ENCODE measurements at regions not wholly inside any gene's neighbourhood (a gene's known extent, or its start where the extent isn't known, plus 50 kb on each side); places are given as distances from the start of the nearest gene placed in this dataset.

DNA sequence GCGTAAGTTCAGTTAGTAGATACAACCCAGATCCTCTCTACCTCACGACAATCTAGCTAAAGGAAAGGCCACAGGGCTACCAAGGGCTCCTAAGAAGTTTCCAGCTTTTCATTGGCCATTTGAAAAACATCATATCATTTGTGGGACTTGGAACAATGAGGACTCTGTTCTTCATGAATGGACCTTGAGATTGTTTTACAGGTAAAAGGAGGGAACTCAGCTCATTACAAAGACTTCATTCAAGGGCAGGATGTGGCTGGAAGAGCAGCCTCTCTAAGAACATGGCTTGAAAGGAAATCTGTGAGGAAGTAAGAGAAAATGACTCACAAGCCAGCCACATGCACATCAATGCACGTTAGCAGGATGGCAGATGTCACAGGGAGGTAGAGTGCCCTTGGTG, 105.9 kb upstream of the SLC7A11 start:
- no peak for TF ChIP-seq FOXP2 (optimal IDR thresholded peaks at IDR 0.05; ENCODE audit: borderline replicate concordance, extremely low read depth, extremely low read length, insufficient read depth)
- TF ChIP-seq TAF1 (IDR thresholded peaks at IDR 0.05; ENCODE audit: borderline replicate concordance, insufficient read depth, low read length), result 0 out of 2 replicates have a peak, but pooled peaks have one; percentile 17

DNA sequence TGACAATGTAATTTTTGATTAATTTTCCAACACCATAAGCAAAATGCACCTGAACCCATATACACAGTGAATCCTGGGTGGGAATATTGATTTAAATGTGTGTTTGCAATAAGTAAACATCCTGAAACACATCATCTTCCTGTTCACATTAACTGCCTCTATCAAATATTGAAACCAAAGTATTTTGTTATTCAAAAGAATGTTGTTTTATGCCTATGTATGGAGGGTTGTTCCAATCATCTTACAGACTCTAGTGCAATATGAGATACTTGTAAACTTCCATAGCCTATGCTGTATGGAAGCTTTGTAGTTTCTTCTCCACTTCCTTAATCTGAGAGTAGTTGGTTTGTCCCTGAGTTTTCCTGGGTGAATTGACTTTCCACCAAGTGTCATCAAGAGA, 105.4 kb upstream of the SLC7A11 start:
- no peak for TF ChIP-seq REST (IDR thresholded peaks at IDR 0.05; ENCODE audit: insufficient read depth in 1 of 2, low read depth in 2 of 2, low read length in 2 of 2)
- no peak for TF ChIP-seq FOXP2 (optimal IDR thresholded peaks at IDR 0.05; ENCODE audit: borderline replicate concordance, extremely low read depth, extremely low read length, insufficient read depth)
- TF ChIP-seq TAF1 (IDR thresholded peaks at IDR 0.05; ENCODE audit: borderline replicate concordance, insufficient read depth, low read length), result no peak
- TF ChIP-seq SIN3A (IDR thresholded peaks at IDR 0.05; ENCODE audit: borderline replicate concordance, insufficient read depth, low read length), result no peak
- TF ChIP-seq POLR2AphosphoS5 (IDR thresholded peaks at IDR 0.05; ENCODE audit: low read depth, low read length), result no peak

DNA sequence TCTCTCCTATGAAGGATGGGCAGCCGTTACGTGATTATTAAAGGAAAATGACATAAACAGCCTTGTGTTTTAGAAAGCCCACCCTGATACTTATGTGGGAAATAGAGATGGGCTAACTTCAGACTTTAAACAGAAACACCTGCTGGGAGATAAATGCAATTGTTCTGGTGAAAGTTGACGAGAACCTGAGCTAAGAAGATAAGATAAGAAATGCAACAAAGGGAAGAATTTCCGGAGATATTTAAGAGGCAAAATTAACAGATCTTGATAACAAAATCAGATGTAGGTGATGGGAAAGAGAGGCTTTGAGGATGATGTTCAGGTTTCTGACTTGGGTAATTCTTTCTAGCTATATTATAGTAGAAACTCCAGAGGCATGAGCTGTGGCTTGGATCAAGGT, 102.7 kb upstream of the SLC7A11 start:
- TF ChIP-seq SIN3A (IDR thresholded peaks at IDR 0.05; ENCODE audit: borderline replicate concordance, insufficient read depth, low read length), result no peak
- no peak for TF ChIP-seq FOXP2 (optimal IDR thresholded peaks at IDR 0.05; ENCODE audit: borderline replicate concordance, extremely low read depth, extremely low read length, insufficient read depth)
- no peak for TF ChIP-seq TAF1 (IDR thresholded peaks at IDR 0.05; ENCODE audit: borderline replicate concordance, insufficient read depth, low read length)
- TF ChIP-seq REST (IDR thresholded peaks at IDR 0.05; ENCODE audit: insufficient read depth in 1 of 2, low read depth in 2 of 2, low read length in 2 of 2), result no peak
- TF ChIP-seq POLR2AphosphoS5 (IDR thresholded peaks at IDR 0.05; ENCODE audit: low read depth, low read length), result no peak

DNA sequence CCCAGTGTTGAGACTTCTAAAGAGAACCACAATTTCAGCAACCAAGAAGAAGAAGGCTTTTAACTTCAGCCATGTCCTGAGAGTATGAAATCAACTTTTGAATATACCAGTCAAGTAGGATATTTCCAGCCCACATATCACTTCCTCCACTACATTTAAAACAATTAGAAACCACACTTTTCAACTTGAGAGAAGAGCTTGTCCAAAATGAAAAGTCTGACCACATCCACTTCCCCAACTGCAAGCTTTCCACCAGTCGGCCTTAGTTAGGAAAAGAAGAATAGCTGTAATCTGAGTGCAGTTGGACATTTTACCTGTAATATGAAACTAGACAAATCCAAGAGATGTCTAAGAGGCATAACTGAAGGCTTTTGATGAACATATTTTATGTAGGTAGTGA, 101.9 kb upstream of the SLC7A11 start:
- TF ChIP-seq SIN3A (IDR thresholded peaks at IDR 0.05; ENCODE audit: borderline replicate concordance, insufficient read depth, low read length), result no peak
- no peak for TF ChIP-seq FOXP2 (optimal IDR thresholded peaks at IDR 0.05; ENCODE audit: borderline replicate concordance, extremely low read depth, extremely low read length, insufficient read depth)
- no peak for TF ChIP-seq TAF1 (IDR thresholded peaks at IDR 0.05; ENCODE audit: borderline replicate concordance, insufficient read depth, low read length)
- TF ChIP-seq POLR2AphosphoS5 (IDR thresholded peaks at IDR 0.05; ENCODE audit: low read depth, low read length), result no peak
- TF ChIP-seq REST (IDR thresholded peaks at IDR 0.05; ENCODE audit: insufficient read depth in 1 of 2, low read depth in 2 of 2, low read length in 2 of 2), result no peak

DNA sequence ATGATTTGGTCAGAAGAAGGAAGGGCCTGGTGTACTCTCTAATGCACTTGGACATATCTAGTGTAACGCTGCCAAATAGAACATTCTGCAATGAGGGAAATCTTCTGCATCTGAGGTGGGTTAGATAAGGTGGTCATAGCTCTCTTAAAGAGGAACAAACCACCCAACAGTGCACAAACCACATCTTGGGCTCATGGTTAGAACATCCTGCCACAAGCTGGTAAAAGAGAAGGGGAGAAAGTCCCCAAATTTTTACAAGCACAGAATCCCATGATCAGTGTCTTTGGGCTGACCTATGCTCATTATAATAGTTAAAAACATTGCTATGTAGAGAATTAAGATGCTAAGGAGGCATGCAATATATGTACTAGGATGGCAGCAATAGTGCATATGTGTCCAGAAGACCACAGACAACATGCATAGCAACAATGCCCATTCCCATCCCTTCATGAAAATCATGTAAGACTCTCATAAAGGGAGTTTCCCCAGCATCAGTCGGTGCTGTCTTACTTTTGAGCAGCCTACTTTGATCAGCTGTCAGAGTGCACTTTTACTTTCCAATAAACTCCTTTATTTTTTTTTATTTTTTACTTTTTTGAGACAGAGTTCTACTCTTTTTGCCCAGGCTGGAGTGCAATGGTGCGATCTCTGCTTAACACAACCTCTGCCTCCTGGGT, 99.7 kb upstream of the SLC7A11 start:
- TF ChIP-seq REST (IDR thresholded peaks at IDR 0.05; ENCODE audit: insufficient read depth in 1 of 2, low read depth in 2 of 2, low read length in 2 of 2) (no peak), POLR2AphosphoS5 (IDR thresholded peaks at IDR 0.05; ENCODE audit: low read depth, low read length) (no peak)

Measured in PFSK-1 (cell line).